ENCODE measurements at regions not wholly inside any gene's neighbourhood (a gene's known extent, or its start where the extent isn't known, plus 50 kb on each side); places are given as distances from the start of the nearest gene placed in this dataset.
"Not testable (repeated sequence)": the region's sequence is repeated elsewhere in the genome, so short reads cannot be mapped to it uniquely, and the experiment has no call there.

GRCh38 chr2:91768997-91769396 is 3077.5 kb downstream of the RPIA start:
- TF ChIP-seq POLR2AphosphoS5 (IDR thresholded peaks at IDR 0.05; ENCODE audit: borderline replicate concordance, low read depth, low read length); EZH2 (IDR thresholded peaks at IDR 0.05); FOXP2 (optimal IDR thresholded peaks at IDR 0.05; ENCODE audit: control extremely low read depth, extremely low read length, insufficient read depth): not testable (repeated sequence)

Data from SK-N-MC (cell line).